Islet precursor cell (in vitro differentiated cells): ENCODE measurements at regions not wholly inside any gene's neighbourhood (a gene's known extent, or its start where the extent isn't known, plus 50 kb on each side); places are given as distances from the start of the nearest gene placed in this dataset.

Experiments
- DNase-seq: peaks from one replicate; pipeline ENCODE4 v3.0.0-alpha.2; 2018

- DNase-seq = peak; percentile 44
Measured at GRCh38 chr22:48096851-48097665, 1334.6 kb downstream of the TBC1D22A start.

- DNase-seq = peak; percentile 42
Measured at GRCh38 chr22:48096411-48096810, 1334.0 kb downstream of the TBC1D22A start.

DNA sequence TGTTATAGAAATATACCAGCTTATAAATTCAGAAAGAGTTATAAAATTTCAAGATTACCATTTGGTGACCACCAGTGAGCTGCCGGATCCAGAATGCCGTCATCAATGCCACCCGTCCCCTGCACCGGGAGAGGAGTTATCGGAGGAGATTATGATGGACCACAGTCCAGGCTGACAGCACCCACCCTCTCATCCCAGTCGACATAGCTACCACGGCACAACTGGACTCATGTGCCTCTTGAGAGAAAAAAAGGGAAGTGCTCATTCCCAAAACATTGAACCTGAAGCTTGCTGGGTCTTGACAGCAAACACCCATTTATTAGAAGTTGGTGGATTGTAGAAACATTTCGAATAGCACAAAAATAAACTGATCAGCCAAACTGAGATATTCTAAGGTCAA lies 1331.5 kb downstream of the TBC1D22A start:
- peak; percentile 5 for DNase-seq

GRCh38 chr22:48092866-48093265 lies 1330.4 kb downstream of the TBC1D22A start:
- DNase-seq = no peak

DNA sequence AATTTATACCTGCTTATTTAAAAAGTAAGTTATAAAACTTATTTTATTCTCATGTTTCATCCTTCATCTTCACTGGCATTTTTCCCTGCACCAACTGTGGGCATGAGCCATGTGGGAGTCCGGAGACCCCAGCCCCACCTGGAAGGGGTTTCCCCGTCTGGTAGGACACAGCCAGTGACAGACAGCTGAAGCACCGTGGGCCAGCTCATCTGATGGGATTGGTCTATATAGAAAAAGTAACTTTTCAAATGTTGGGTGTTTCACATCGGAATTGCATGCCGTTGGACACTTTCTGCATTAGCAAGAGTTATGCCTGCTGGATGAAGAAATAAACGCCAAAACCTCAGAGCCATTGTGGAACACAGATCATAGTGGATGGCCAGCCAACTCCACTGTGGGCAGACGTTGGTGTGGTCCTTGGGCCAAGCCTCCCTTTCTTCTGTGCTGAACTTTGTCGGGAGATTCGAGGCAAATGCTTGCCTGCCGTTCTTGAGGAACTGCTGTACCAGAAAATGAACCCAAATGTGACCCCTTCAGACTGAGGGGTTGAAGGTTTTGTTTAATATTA lies 1329.3 kb downstream of the TBC1D22A start:
- peak; percentile 31 for DNase-seq

DNA sequence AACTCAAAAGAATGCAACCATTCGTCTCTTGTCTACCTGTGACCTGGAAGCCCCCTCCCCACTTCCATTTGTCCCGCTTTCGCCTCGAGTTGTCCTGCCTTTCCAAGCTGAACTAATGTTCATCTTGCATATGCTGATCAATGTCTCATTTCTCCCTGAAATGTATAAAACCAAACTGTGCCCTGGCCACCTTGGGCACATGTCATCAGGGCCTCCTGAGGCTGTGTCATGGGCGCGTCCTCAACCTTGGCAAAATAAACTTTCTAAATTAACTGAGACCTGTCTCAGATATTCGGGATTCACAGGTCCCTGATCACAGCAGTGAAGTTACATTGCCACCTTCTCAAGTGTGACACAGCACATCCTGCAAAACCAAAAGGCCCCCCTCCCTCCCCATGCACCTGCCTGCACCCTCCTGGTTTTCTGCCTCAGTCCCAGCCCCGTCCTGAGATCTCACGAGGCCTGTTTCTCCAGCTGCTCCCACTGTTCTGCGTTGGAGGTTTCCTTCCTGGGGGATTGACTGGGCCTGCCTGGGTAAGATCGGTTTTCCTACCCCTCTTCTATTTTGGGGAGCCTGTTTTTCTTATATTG lies 1328.7 kb downstream of the TBC1D22A start:
- peak; percentile 13 for DNase-seq

GRCh38 chr22:48090332-48090672 lies 1327.9 kb downstream of the TBC1D22A start:
- no peak for DNase-seq

DNA sequence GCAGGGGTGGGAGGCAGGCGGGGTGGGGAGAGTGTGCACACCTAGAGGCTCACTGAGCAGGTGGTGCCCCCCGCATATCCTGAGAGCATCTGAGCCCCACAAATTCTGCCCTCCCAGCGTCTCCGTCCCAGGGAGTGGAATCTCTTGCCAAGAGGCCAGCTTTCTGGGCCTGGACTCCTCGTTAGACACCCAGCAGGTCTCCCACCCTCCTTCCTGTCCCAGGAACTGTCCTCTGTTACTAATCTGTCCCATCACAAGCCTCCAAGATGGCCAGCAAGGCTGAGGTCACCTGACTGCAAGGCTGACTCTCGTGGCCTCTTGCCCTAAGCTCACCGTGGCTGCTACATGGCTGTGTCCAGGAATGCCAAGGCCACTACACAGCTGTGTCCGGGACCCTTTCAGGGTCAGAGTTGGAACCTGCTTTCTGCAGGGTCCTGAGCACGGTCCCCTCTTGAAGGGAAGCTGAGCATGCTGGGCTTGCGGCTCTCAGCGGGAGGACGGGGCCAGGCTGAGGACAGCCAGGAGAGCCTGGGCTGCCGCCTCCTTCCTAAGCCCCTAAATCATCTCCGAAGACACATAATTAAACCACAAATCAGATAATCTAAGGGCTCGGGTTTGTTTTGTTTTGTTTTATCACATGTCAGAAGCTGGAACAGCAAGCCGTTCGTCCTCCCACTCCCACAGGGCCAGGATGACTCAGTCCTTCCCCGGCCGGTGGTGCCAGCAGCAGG lies 1327.3 kb downstream of the TBC1D22A start:
- peak; percentile 68 for DNase-seq

DNA sequence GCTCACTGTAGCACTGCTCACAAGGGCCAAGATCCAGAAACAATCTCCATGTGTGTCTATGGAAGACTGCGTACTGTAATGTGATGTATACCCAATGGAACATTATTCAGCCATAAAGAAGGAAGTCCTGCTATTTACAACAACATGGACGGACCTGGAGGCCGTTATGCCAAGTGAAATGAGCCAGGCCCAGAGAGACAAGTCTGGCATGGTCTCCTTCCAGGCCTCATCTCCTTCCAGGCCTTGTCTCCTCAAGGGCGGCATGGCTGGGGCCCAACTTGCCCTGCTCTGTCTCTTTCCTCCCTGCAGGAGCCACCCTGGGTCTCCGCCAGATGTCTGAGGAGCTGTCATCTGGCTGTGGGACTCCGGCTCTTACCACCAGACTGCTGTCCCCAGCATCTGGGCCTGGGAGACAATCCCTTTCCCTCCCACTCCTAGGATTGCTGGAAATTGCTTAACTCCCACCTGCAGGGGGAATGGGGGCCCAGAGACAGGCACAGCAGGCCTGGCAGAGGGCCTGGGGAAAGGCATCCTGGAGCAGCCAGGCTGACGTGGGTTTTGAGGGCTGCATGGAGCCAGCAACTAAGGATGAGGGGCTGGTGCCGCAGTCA lies 1326.6 kb downstream of the TBC1D22A start:
- no peak for DNase-seq

DNA sequence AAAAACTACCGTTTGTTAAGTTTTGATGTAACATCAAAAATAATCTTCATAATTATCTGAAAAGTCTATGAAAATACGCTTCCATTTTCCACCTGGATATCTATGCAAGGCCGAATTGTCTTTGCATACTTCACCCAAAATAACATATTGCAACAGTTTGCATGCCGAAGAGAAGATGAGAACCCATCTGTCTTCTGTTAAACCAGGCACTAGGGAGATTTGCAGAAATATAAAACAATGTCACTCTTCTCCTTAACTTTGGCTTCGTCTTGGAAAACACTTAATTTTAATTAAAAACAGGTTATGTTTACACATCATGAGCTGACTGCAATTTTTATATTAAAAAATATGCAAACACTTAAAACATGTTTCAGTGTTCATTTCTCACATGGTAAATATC lies 1325.8 kb downstream of the TBC1D22A start:
- no peak for DNase-seq

DNA sequence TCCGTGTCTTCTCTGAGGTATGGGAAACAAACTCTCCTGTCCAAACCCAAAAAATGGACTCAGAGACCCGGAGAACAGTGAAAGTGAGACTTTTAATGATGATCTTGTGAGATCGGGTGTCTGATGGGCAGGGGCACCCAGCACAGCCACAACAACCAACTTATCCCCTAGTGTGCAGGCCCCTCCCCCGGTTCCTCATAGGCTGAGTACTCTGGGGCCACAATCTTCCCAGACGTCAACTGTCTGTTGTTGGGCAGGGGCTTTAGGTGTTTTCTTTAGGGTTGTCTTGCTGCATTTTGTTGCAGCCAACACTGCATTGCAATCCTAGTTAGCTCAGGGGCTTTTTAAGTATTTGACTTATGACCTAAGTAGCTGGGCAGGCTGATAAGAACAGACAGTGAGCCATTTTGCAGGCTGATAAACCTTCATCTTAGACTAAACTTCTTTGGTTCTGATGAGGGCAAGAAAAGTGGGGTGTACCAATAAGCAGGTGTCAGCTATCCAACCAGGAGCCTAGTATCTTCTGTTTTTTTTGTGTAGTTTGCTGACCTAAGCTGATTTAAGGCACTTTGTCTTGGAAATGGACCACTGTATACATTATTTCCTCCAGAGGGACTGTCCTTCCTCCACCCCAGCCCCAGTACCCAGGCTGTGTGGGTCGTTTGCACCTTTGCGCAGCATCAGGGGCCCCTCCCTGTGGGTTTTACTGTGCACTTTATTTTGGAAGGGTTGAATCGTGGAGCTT lies 1323.6 kb downstream of the TBC1D22A start:
- no peak for DNase-seq

- no peak for DNase-seq
Measured at GRCh38 chr22:48084729-48085050, 1322.2 kb downstream of the TBC1D22A start.

DNA sequence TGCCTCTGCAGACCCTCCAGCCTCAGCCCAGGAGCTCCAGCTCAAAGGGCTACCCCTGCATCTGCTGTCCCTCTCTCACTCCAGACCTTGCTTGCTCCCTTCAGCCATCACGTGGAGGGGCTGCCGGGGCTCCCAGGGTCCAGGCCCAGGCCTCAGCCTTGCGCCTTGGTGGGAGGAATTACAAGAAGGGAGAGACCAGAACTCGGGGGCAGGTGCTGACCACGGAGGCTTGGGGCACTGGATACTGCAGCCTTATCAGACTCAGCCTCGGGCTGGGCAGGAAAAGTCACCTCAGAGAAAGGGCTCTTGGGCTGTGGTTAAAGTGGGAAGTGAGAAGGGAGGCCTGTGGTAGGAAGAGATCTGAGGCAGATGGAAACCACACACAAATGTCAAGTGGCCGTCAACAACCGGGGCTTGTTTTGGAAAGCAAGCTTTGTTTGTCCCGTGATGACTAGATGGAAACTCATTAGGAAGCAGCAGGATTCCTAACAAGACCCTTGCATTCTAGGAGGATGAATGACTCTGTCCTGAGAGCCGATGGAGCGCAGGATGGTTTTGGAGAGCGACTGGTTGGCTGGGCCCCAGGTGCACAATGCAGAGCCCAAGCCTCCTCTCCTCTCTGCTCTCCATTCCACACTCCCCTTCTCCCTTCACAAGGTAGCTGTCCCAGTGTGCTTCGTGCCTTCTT lies 1321.7 kb downstream of the TBC1D22A start:
- DNase-seq = no peak

- no peak for DNase-seq
Measured at GRCh38 chr22:48083502-48083901, 1321.1 kb downstream of the TBC1D22A start.

DNA sequence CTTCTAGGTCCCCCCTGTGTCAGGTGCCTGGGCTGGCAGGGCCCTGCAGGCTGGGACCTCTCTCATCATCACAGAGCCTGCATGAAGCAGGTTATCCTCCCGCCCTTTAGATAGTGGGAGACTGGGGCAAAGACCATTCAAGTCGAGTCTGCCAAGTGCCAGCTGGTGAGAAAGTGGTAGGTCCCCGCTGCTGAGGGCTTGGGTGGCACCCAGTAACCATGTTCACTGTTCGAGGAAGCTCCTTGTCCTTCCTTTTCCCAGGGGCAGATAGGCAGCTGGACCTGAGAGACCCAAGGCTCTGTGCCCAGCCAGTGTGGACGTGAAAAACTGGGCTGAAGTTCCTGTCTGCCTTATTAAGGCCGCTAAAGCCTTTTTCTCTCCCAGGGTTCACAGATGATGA lies 1319.8 kb downstream of the TBC1D22A start:
- no peak for DNase-seq

GRCh38 chr22:48081281-48081680 lies 1318.8 kb downstream of the TBC1D22A start:
- no peak for DNase-seq

DNA sequence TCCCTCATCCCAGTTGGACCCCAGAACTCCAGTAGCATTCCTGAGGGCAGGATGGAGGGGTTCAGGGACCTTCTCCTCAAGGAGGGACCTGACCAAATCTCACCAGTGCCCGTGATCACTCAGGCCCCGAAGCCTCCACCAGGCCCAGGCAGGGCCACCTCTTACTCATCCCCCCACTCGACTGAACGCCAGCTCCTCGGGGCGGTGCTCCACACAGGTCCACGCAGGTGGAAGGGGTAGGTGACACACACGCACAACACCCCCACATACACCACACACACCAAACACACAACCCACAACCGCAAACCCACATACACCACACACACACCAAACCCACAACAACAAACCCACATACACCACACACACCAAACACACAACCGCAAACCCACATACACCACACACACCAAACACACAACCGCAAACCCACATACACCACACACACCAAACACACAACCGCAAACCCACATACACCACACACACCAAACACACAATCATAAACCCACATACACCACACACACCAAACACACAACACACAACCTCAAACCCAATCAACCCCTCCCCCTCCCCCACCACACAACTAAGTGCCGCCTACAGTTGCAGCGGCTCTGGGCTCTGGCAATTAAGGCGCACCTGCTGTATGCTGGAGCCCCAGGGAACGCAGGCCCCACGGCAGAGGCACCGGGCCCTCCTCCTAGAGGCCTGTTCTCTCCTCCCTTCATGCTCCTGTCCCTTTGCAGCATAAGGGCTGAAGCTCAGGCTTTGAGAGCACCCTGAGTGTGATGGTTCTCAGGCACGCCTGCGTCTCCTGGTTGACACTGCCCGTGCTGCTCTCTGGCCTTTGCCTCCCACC lies 1318.1 kb downstream of the TBC1D22A start:
- no peak for DNase-seq

- no peak for DNase-seq
Measured at GRCh38 chr22:48079505-48080290, 1317.2 kb downstream of the TBC1D22A start.

GRCh38 chr22:48078825-48079224 lies 1316.4 kb downstream of the TBC1D22A start:
- no peak for DNase-seq

DNA sequence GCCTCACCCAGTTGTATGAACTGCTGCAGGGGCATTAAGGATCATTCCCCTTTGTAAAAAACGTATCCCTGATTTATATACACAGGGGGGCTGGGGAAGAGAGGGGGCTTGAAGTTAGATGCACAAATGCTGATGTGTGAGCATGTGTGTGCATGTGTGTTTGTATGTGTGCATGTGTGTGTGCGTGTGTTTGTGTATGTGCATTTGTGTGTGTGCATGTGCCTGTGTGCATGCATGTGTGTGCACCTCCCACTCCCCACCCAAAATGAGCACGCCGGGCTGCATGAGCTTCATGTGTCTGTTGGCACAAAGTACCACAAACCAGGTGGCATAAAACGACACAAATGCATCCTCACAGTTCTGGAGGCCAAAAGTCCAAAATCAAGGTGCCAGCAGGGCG lies 1315.2 kb downstream of the TBC1D22A start:
- no peak for DNase-seq
